IPS DF 4.7 (cell line): ENCODE measurements at regions not wholly inside any gene's neighbourhood (a gene's known extent, or its start where the extent isn't known, plus 50 kb on each side); places are given as distances from the start of the nearest gene placed in this dataset.
"Not testable (repeated sequence)": the region's sequence is repeated elsewhere in the genome, so short reads cannot be mapped to it uniquely, and the experiment has no call there.

Source experiments
- DNase-seq: peaks from one replicate; pipeline ENCODE4 v3.0.0-alpha.2; 2013; ENCODE audit warnings: low spot score; ENCODE audit errors: extremely low read depth

DNA sequence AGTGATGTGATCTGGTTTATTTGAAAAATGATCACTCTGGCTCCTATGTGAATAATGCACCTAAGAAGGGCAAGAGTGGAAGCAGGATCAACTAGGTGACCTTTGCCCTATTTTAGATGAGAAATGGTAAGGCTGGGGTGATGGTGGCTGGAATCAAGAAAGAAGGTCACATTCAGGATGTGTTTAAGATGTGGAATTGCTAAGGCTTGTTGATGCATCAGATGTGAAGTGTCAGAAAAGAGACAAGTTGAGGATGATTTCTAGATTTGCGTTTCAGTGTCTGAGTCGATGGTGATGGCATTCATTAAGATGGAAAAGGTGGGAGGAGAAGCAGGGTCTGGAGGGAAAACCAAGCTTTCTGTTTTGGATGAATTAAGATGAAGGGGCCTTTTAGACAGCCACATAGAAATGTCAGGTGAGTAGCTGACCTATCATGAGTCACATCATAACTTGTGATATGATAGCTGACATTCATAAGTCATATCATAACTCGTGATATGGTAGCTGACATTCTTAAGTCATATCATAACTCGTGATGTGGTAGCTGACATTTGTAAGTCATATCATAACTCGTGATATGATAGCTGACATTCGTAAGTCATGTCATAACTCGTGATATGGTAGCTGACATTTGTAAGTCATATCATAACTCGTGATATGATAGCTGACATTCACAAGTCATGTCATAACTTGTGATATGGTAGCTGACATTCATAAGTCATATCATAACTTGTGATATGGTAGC is 101.2 kb upstream of the SEC11C start:
- no peak for DNase-seq

GRCh38 chr18:59039040-59039320 is 100.7 kb upstream of the SEC11C start:
- not testable (repeated sequence) for DNase-seq

DNA sequence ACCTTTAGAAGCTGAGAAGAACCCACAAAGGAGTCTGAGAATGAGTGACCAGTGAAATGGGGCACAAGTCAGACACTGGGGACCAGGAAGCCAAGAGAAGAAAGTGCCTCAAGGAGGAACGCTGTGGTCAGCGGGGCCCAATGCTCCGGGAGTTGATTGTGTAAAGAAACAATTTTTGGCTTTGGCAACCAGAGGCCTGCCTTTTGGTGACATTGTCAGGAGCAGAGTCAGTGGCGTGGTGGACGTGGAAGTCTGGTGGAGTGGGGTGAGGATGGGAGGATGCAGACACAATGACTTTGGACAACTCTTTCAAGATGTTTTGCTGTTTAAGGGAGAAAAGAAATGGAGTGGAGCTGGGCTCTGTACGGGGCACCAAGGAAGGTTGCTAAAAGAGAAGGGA is 100.2 kb upstream of the SEC11C start:
- DNase-seq, result no peak

- no peak for DNase-seq
Measured at GRCh38 chr18:59040770-59041148, 98.9 kb upstream of the SEC11C start.

DNA sequence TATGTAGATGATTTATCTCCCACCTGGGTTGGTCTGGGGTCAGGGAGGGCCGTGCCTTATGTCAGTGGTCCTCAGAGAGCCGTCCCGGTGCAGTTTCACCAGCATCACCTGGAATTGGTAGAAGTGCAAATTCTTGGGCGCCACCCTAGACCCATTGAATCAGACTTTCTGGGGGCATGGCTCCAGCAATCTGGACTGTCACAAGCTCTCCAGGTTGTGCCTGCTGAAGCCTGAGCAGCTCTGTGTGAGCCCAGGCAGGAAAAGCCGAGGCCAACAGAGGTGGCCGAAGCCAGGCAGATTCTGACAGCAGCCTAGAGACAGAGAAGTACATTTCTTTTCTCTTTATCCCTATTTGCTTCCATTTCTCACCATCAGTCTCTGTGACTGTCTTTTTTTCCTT is 98.4 kb upstream of the SEC11C start:
- no peak for DNase-seq

- DNase-seq, result no peak
Measured at GRCh38 chr18:59041819-59042815, 97.6 kb upstream of the SEC11C start.

GRCh38 chr18:59044855-59045254 is 94.8 kb upstream of the SEC11C start:
- no peak for DNase-seq

- DNase-seq, result no peak
Measured at GRCh38 chr18:59047321-59048047, 92.2 kb upstream of the SEC11C start.

GRCh38 chr18:59048048-59048363 is 91.7 kb upstream of the SEC11C start:
- no peak for DNase-seq

GRCh38 chr18:59048378-59048777 is 91.3 kb upstream of the SEC11C start:
- DNase-seq, result no peak

DNA sequence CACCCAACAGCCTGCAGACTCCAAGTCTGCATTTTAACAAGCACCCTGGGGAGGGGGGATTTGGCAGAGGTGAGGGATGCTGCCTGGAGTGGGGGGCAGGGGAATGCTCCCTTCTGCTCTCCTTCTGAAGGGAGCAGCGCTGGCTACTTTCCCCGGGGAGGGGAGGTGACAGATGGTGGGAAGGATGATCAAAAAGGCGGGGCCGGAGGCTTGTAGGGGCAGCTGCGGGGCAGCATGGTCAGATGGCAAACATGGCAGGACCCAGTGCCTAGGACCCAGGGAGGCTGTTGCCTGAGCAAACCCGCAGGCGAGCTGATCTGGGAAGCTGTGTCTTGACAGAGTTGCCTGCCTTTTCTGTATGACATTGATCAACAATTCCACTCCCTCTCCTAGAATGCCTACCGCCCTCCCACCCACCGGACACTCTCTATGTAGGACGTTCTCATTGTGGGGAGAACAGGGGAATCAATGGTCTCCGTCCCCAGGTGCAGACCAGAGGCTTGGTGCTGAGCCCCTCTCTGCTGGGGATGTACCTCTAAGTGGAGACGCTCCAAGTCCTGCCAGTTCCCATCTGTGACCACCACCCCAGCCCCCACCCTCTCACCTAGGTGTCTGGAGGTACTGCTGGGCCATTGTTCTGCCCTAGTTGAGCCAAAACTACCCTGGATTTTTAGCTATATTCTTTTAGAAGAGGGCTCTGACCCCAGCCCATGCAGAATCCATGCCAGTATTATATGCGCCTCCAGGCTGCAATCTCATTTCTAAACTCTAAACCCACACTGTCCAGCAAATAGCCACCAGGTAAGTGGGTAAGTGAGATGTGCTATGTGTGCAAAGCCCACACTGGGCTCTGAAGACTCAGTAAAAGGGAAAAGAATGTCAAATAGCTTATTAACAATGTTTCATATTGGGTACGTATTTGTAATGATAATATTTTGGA is 89.7 kb upstream of the SEC11C start:
- no peak for DNase-seq

DNA sequence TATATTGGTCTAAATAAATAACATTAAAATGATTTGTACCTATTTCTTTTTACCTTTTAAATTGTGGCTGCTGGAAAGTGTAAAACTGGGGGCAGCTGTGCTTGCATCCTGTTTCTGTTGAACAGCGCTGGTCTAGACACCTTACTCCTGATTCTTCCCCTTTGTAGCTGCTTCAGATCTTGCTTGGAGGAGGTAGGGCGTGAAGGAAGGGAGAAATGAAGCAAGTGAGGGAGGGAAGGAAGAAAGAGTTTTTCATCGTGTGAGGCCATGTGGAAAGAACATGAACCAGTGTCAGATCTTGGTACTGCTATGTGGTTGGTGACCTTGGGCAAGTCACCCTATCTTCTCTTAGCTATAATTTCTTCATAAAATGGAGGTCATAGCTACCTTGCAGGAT is 89.0 kb upstream of the SEC11C start:
- DNase-seq, result no peak

GRCh38 chr18:59051470-59052165 is 88.1 kb upstream of the SEC11C start:
- DNase-seq, result no peak

DNA sequence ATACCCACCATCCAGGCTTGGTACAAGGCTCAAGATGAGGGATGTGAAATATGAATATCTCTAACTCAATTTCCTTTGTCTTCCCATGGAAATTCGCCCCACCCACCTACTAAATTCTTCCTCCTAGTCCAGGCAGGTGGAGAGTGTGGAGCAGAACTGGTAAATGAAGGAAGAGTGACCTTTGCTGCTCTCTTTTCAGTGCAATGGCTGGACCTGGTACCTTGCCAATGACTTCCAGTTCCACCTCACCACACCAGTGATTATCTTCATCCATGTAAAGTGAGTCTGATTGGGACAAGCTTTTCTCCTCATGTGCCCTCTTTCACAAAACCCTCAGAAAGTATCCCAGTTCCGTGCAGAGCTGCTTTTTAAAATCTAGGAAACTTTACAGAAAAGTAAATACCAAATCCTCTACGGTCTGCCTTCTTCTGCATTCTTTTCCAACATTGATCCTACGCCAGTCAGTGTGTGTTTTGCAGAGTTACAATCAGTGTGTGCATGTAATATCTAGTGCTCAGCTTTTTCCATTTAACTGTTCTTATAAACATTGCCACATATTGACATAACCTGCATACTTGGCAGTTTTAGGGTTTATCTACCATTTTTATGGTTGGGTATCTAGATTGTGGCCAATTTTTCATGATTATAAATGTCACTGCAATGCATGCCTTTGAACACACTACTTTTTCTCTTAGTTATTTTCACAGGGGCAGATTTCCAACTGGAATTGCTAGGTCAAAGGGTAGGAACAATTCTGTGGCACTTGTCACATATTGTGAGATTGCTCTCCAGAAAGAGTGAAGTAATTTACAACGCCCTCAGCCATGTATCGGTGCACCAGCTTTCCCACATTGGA is 86.5 kb upstream of the SEC11C start:
- DNase-seq, result no peak

GRCh38 chr18:59054496-59055287 is 85.0 kb upstream of the SEC11C start:
- DNase-seq, result no peak

DNA sequence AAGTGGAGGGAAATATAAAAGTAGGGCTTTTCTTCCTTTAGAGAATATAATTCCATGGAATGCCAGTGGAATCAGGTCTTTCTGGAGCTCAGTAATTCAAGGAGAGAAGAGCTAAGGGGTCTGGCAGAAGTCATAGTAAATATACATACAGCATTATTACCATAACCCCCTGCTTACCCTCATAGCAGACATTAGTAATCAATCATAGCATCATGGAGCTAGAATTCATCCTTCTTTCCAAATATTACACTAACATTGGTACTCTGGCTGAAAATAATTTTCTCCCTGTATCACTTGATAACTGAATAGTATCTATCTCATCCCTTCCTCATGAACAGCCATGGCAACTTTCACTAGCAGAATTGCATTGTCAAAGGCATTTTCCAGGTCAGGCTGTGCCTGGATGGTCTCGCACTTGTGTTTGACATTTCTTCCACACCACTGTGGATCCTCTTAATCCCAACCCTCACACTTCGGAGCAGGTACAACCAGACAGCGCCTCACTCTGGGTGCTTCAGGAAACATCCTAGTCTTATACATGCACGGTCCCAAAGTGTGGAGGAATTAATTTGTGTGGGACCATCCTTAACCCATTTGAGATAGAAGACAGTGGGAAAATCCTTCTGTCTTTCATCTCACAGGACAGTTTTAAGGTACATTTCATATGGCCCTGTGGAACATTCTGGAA is 84.2 kb upstream of the SEC11C start:
- peak; percentile 28 for DNase-seq

- DNase-seq, result peak; percentile 19
Measured at GRCh38 chr18:59056706-59057492, 82.8 kb upstream of the SEC11C start.

DNA sequence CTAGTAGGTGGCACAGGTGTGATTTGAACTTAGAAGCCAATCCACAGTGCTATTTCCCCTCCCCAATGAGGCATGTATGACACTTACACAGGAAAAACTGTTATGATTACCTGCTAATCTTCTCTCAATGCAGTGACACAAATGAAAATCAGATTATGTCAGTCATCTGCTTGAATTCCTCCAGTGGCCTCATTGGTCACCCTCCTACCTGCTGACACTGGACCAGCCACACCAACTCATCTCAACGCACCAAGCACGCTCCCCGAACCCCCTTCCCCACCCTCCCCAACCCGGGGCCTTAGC is 82.2 kb upstream of the SEC11C start:
- no peak for DNase-seq
